ENCODE measurements at regions not wholly inside any gene's neighbourhood (a gene's known extent, or its start where the extent isn't known, plus 50 kb on each side); places are given as distances from the start of the nearest gene placed in this dataset.

- no peak for DNase-seq
Measured at GRCh38 chr1:234972411-234973191, 156.0 kb downstream of the TOMM20 start.

- no peak for DNase-seq
Measured at GRCh38 chr1:234971586-234972297, 156.9 kb downstream of the TOMM20 start.

GRCh38 chr1:234970731-234971476 is 157.7 kb downstream of the TOMM20 start:
- DNase-seq, result no peak

- DNase-seq, result no peak
Measured at GRCh38 chr1:234970401-234970730, 158.3 kb downstream of the TOMM20 start.

- DNase-seq, result no peak
Measured at GRCh38 chr1:234969581-234970400, 158.8 kb downstream of the TOMM20 start.

GRCh38 chr1:234969011-234969441 is 159.6 kb downstream of the TOMM20 start:
- no peak for DNase-seq

- DNase-seq, result no peak
Measured at GRCh38 chr1:234968451-234968850, 160.2 kb downstream of the TOMM20 start.

- DNase-seq, result no peak
Measured at GRCh38 chr1:234967121-234967520, 161.5 kb downstream of the TOMM20 start.

GRCh38 chr1:234965111-234965510 is 163.5 kb downstream of the TOMM20 start:
- no peak for DNase-seq

- no peak for DNase-seq
Measured at GRCh38 chr1:234963904-234964702, 164.5 kb downstream of the TOMM20 start.

- peak; percentile 91 for DNase-seq
Measured at GRCh38 chr1:234963180-234963903, 165.3 kb downstream of the TOMM20 start.

- no peak for DNase-seq
Measured at GRCh38 chr1:234962340-234962989, 166.2 kb downstream of the TOMM20 start.

- no peak for DNase-seq
Measured at GRCh38 chr1:234961456-234962339, 166.9 kb downstream of the TOMM20 start.

GRCh38 chr1:234960722-234961455 is 167.7 kb downstream of the TOMM20 start:
- DNase-seq, result no peak

GRCh38 chr1:234958706-234959657 is 169.7 kb downstream of the TOMM20 start:
- DNase-seq, result no peak

- DNase-seq, result no peak
Measured at GRCh38 chr1:234958066-234958705, 170.5 kb downstream of the TOMM20 start.
